Cardiac septum (tissue), 1 donor: ENCODE measurements at regions not wholly inside any gene's neighbourhood (a gene's known extent, or its start where the extent isn't known, plus 50 kb on each side); places are given as distances from the start of the nearest gene placed in this dataset.
"Not testable (repeated sequence)": the region's sequence is repeated elsewhere in the genome, so short reads cannot be mapped to it uniquely, and the experiment has no call there.

ENCODE experiments used
- DNase-seq: peaks from one replicate; pipeline ENCODE4 v3.0.0-alpha.2; 2020; ENCODE audit warnings: low spot score
- intact Hi-C: fragments of 100-400 bp; cut with DNase I; formaldehyde crosslinking; loops from one replicate; pipeline ENCODE4 v1.14.0; 2022
- donor health status: DM: no; HTN: no; CAD: no.

DNA sequence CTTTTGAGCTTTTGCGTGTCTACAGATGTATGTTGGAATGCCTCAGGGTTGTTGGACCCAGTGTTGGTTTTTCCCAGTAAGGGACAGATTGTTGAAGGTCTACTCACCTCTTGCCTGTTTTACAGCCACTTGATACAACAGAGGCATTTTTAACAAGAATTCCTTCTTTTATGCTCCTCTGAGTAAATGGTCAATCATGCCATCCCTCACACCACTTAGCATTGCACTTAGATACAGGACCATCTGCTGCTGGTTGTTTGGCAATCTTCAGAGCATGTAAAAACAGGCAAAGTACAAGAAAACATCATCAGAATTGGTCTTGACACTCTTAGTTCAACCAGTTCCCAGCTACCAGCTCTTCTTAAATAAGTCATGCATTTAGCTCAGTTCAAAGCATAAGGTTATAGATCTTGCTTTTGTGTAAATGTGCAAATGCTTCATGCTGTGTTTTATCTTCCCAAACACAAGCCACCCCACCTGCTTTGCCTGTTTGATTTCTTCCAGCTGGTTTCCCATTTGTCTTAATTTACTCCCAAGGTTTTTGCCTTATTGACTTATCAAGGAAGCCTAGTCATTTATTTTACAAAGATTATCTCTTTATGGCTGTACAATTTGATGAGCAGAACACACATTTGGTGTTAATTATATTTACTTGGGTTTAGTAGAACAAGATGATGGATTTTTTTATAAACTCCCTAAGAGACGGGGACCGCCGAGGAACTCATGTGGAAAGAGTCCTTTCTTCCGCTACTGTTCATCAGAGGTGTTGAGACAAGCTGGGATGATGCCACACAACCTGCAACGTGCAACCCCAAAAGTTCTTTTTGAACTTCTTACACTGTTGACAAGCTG, 136.6 kb downstream of the AHR start:
- no peak for DNase-seq
- intact Hi-C loops, result no loop called here

DNA sequence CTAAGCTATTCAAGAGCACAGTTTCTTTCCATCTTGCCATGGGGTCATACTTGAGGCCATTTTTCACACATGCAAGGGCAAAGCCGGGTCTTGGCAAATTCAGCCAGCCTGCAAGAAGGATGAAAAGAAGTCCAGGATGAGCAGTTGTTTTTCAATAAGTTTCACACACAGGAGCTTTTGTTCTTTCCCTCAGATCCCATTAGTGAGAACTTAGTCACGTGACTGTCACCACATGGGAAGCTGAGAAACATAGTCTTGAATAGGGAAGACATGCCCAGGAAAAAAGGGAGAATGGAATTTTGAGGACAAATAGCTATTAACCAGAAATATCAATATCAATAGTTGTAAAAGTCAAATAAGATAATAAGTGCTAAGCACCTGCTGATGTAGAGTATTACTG, 137.7 kb downstream of the AHR start:
- DNase-seq, result no peak
- intact Hi-C loops, result no loop called here

GRCh38 chr7:17437586-17437985, 139.1 kb downstream of the AHR start:
- no peak for DNase-seq
- intact Hi-C loops, result no loop called here

- intact Hi-C loops, result loop anchor here (10.0 kb wide), 1 partner anchor 75 kb away; no protein-coding TSS in a partner anchor
Measured at GRCh38 chr7:17440025-17440784, 141.8 kb downstream of the AHR start.

DNA sequence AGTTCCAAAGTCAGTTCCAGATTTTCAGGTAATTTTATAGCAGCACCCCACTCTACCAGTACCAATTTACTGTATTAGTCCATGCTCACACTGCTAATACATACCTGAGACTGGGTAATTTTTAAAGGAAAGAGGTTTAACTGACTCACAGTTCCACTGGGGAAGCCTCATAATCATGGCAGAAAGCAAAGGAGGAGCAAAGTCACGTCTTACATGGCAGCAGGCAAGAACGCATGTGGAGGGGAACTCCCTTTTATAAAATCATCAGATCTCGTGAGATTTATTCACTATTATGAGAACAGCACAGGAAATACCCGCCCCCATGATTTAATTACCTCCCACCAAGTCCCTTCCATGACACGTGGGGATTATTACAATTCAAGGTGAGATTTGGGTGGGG, 142.4 kb downstream of the AHR start:
- no peak for DNase-seq
- intact Hi-C loops, result loop anchor here (10.0 kb wide), 1 partner anchor 74 kb away; no protein-coding TSS in a partner anchor

More at GRCh38 chr7:17440025-17440784, 141.8 kb downstream of the AHR start:
- DNase-seq, result not testable (repeated sequence)

DNA sequence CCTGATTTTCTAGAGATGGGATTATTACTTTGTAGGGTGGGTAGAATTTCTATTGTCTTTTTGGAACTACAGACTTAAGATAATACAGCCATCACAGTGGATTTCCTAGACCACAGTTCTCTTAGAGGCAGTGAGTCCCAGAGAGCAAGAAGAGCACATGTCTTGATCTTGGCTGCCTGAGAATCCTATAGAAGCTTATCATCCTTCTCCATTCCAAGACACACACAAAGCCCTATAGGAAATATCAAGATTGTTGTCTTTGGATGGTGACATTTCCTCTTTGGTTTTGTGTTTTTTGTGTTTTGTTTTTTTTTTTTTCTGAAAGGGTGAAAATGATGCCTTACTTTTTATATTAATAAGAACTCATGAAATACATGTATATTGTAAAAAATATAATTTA, 143.1 kb downstream of the AHR start:
- intact Hi-C loops, result loop anchor here (10.0 kb wide), 1 partner anchor 73 kb away; no protein-coding TSS in a partner anchor
- DNase-seq, result no peak

DNA sequence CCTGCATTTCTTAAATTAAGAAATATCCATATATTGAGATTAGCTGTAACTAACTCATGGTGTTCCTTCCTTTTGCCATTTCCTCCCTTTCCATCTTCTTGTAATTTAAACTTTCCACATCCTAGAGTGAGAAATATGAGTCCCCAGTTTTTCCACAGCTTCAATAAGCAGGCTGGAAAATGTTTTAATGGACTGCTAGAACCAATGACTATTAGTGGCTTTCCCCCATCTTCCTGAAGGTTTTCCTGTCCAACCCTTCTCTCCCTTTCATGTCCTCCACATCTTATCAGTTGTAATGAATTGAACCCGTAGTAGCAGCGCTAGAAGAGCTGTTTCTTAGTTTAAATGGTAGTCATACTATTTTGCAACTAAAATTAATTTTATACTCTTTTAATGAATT, 145.7 kb downstream of the AHR start:
- no peak for DNase-seq
- intact Hi-C loops, result loop anchor here (10.0 kb wide), 1 partner anchor 71 kb away; no protein-coding TSS in a partner anchor

- intact Hi-C loops, result loop anchor here (10.0 kb wide), 1 partner anchor 70 kb away; no protein-coding TSS in a partner anchor
- DNase-seq, result no peak
Measured at GRCh38 chr7:17444673-17445072, 146.2 kb downstream of the AHR start.

- DNase-seq, result no peak
- intact Hi-C loops, result loop anchor here (10.0 kb wide), 1 partner anchor 68 kb away; no protein-coding TSS in a partner anchor
Measured at GRCh38 chr7:17446340-17446739, 147.9 kb downstream of the AHR start.

DNA sequence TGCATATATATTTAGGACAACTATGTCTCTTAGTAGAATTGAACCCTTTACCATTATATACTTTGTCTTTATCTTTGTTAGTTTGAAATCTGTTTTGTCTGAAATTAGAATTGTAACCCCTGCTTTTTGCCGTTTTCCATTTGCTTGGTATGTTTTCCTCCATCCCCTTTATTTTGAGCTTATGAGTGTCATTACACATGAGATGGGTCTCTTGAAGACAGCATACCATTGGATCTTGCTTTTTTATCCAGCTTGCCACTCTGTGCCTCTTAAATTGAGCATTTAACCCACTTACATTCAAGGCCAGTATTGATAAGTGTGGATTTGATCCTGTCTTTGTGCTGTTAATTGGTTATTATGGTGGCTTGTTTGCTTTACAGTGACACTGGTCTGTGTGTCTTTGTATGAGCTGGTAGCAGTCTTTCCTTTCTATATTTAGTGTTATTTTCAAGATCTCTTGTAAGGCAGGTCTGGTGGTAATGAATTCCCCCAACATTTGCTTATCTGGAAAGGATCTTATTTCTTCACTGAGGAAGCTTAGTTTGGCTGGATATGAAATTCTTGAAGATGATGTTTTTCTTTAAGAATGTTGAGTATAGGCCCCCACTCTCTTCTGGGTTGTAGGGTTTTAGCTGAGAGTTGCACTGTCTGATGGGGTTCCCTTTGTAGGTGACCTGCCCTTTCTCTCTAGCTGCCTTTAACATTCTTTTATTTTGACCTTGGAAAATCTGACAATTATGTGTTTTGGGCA, 149.5 kb downstream of the AHR start:
- intact Hi-C loops, result loop anchor here (10.0 kb wide), 1 partner anchor 67 kb away; no protein-coding TSS in a partner anchor
- no peak for DNase-seq

- no peak for DNase-seq
- intact Hi-C loops, result loop anchor here (10.0 kb wide), 1 partner anchor 66 kb away; no protein-coding TSS in a partner anchor
Measured at GRCh38 chr7:17448479-17449423, 150.3 kb downstream of the AHR start.

DNA sequence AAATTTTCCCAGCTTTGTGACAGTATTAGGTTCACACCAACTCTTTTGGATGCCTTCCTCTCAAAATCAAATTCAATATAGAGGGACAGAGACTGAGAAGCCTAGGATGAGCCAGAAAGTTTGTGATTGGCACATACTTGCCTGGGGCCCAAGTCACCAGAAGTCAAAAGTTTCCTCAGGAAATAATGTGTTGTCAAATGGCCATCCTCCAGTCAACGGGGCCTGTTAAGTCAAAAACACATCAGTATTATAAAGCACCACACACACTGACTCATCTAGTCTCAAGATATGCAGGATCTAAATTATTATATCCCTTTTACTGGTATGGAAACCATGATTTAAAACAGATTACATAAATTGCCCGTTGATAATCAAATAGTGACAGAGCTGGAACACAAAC, 158.1 kb downstream of the AHR start:
- no peak for DNase-seq
- intact Hi-C loops, result no loop called here

GRCh38 chr7:17460001-17460400, 161.5 kb downstream of the AHR start:
- intact Hi-C loops, result no loop called here
- no peak for DNase-seq

DNA sequence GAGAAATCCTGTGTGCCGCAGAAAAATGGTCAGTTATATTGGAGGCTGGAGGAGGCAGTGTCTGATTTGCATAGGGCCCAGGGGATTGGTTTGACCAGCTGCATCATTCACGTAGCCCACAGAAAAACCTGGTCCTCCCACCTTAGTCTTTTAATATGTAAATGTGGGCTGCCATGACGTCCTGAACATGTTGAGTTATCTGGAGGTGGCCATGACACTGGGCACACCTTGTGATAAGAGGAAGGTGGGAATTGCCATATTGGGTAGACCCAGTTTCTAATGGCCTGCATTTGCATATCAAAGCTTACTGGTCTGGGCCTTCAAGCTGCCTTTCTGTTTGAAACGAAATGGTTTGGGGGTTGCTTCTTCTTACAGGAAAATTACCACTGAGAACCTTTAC, 162.2 kb downstream of the AHR start:
- intact Hi-C loops, result no loop called here
- DNase-seq, result no peak

GRCh38 chr7:17462131-17462631, 163.7 kb downstream of the AHR start:
- intact Hi-C loops, result no loop called here
- DNase-seq, result no peak

DNA sequence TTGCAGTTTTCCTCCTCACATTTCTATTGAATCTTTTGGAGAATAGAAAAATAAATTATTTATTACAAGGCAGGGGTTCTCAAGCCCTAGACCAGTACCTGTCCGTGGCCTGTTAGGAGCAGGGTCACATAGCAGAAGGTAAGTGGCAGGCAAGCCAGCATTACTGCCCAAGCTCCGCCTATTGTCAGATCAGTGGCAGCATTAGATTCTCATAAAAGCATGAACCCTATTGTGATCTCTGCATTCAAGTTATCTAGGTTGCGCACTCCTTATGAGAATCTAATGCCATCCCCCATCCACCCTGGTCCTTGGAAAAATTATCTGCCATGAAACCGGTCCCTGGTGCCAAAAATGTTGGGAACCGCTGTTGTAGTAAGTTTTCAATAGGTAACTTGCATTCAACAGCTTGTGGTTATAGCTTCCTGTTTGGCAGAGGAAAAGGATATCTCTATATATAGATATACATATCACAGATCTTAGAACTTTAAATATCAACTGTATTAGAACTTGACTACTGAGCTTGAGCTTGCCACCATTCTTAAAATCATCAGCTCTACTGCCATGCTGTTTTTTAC, 165.1 kb downstream of the AHR start:
- intact Hi-C loops, result no loop called here
- no peak for DNase-seq

- intact Hi-C loops, result no loop called here
- no peak for DNase-seq
Measured at GRCh38 chr7:17466216-17466615, 167.8 kb downstream of the AHR start.

DNA sequence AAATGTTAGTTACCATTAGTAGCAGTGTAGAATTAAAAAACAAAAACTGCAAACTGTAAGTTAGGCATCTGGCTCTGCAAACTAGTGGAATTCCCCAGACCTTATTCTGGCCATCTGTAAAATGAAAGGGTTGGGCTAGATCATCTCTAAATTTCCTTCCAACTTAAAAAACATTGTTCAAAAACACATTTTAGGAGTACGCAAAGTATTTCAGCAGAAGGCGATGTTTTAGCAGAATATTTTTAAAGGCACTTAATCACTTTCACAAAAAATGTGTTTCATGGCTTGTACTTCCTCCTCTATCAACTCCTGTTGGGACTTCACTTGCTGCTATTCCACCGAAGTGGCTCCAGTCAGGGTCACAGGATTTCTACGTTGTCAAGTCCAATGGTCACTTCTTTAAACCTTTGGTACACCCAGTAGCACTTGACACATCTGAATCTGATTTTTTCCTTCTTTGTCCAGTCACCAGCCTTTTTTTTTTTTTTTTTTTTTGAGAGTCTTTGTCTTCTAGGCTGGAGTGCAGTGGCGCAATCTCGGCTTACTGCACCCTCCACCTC, 169.0 kb downstream of the AHR start:
- no peak for DNase-seq
- intact Hi-C loops, result no loop called here
